H1 (cell line): ENCODE measurements at regions not wholly inside any gene's neighbourhood (a gene's known extent, or its start where the extent isn't known, plus 50 kb on each side); places are given as distances from the start of the nearest gene placed in this dataset.

Experiments used
- CTCF ChIA-PET: fragments of 300-600 bp; sonication (Branson Sonifier 250); formaldehyde crosslinking; loops from one replicate; lab custom pipeline; 2021; ENCODE audit not compliant: partially characterized antibody; lab: Charles Lee
- POLR2A ChIA-PET: fragments of 300-600 bp; sonication (Branson Sonifier 250); formaldehyde crosslinking; loops from one replicate; lab custom pipeline; 2021; ENCODE audit warnings: inconsistent platforms; ENCODE audit not compliant: partially characterized antibody; lab: Charles Lee
- DNase-seq, 2 experiments: peaks; one replicate each; pipeline versions ENCODE4 v3.0.0 to v3.0.0-alpha.2; 2010 to 2022; ENCODE audit warnings: low spot score in 2 of 2, low read depth in 1 of 2, mixed read lengths in 1 of 2
- FAIRE-seq: peaks from 2 replicates; lab custom pipeline; 2011; peaks lifted over from hg19 to GRCh38; lab: Jason Lieb, UNC
- H2AFZ ChIP-seq: 2 replicates; pipeline ENCODE4 v1.8.1; 2012; ENCODE audit warnings: low read length, inconsistent platforms
- H2AK5ac ChIP-seq: 2 replicates; pipeline ENCODE4 v1.6.1; 2013; ENCODE audit warnings: low read depth, low read length
- H2BK120ac ChIP-seq: replicated peaks from 2 replicates; pipeline ENCODE3; 2013; ENCODE audit warnings: low read depth, low read length, inconsistent platforms
- H2BK12ac ChIP-seq: 2 replicates; pipeline ENCODE4 v1.6.1; 2013; ENCODE audit warnings: low read depth, low read length
- H2BK15ac ChIP-seq: 2 replicates; pipeline ENCODE4 v1.6.1; 2013; ENCODE audit warnings: low read length
- H2BK20ac ChIP-seq: 2 replicates; pipeline ENCODE4 v1.6.1; 2013; ENCODE audit warnings: low read length
- H2BK5ac ChIP-seq: 2 replicates; pipeline ENCODE4 v1.6.1; 2013; ENCODE audit warnings: low read depth, low read length
- H3K14ac ChIP-seq: 2 replicates; pipeline ENCODE4 v1.6.1; 2013; ENCODE audit warnings: inconsistent platforms; ENCODE audit not compliant: insufficient read length
- H3K18ac ChIP-seq: 2 replicates; pipeline ENCODE4 v1.6.1; 2013; ENCODE audit warnings: low read length; ENCODE audit errors: extremely low read depth
- H3K23ac ChIP-seq: 2 replicates; pipeline ENCODE4 v1.6.1; 2013; ENCODE audit warnings: inconsistent platforms; ENCODE audit not compliant: insufficient read length
- H3K23me2 ChIP-seq: 2 replicates; pipeline ENCODE4 v1.6.1; 2013; ENCODE audit warnings: low read depth, low read length
- H3K27ac ChIP-seq: 2 replicates; pipeline ENCODE4 v1.6.1; 2011; ENCODE audit warnings: low read depth, low read length, inconsistent platforms
- H3K27me3 ChIP-seq, 4 experiments: replicated peaks in 1 of 4; 1 replicate in 1 of 4; 2 replicates in 3 of 4; pipeline versions ENCODE4 v1.6.1 to v1.8.1; 2011 to 2013; ENCODE audit warnings: low read length in 3 of 4, mild to moderate bottlenecking in 3 of 4, inconsistent platforms in 2 of 4, mixed read lengths in 2 of 4, moderate library complexity in 1 of 4; ENCODE audit not compliant: control insufficient read depth in 3 of 4, insufficient read depth in 3 of 4; ENCODE audit errors: extremely low read depth in 1 of 4
- H3K36me3 ChIP-seq, 4 experiments: 2 replicates each; pipeline versions ENCODE4 v1.6.1 to v1.8.1; 2011 to 2013; ENCODE audit warnings: mild to moderate bottlenecking in 4 of 4, low read length in 3 of 4, moderate library complexity in 2 of 4, control low read depth in 1 of 4, inconsistent platforms in 1 of 4; ENCODE audit not compliant: insufficient read depth in 4 of 4, control insufficient read depth in 2 of 4
- H3K4ac ChIP-seq: replicated peaks from 2 replicates; pipeline ENCODE3; 2013; ENCODE audit warnings: low read length, low read depth, mixed read lengths, inconsistent platforms; ENCODE audit not compliant: insufficient read length
- H3K4me1 ChIP-seq, 4 experiments: replicated peaks in 1 of 4; 1 replicate in 1 of 4; 2 replicates in 3 of 4; pipeline versions ENCODE4 v1.6.1 to v1.8.1; 2011 to 2013; ENCODE audit warnings: low read length in 3 of 4, inconsistent platforms in 2 of 4, mixed read lengths in 1 of 4; ENCODE audit not compliant: insufficient read depth in 4 of 4, control insufficient read depth in 3 of 4
- H3K4me2 ChIP-seq, 2 experiments: 2 replicates each; pipeline versions ENCODE4 v1.6.1 to v1.8.1; 2011 to 2013; ENCODE audit warnings: low read depth in 2 of 2, low read length in 2 of 2, control low read depth in 1 of 2, inconsistent platforms in 1 of 2, mild to moderate bottlenecking in 1 of 2; ENCODE audit not compliant: insufficient read depth in 1 of 2
- H3K4me3 ChIP-seq, 4 experiments: fragments of 200-600, 300-600 bp in 1 of 4; sonication (generic), shearing (Covaris generic), sonication (Bioruptor Twin) in 1 of 4; 2 replicates each; pipeline versions ENCODE4 v1.5.1 to v1.8.1; 2011 to 2016; ENCODE audit warnings: low read length in 4 of 4, low read depth in 3 of 4, control low read depth in 2 of 4, inconsistent platforms in 2 of 4, mild to moderate bottlenecking in 2 of 4, mixed read lengths in 1 of 4, moderate library complexity in 1 of 4; ENCODE audit not compliant: insufficient read depth in 2 of 4; ENCODE audit errors: extremely low read depth in 1 of 4
- H3K56ac ChIP-seq: replicated peaks from 2 replicates; pipeline ENCODE3; 2013; ENCODE audit warnings: low read depth, mild to moderate bottlenecking, mixed read lengths, low read length, inconsistent platforms; ENCODE audit not compliant: insufficient read length
- H3K79me1 ChIP-seq: 2 replicates; pipeline ENCODE4 v1.6.1; 2013; ENCODE audit warnings: low read depth, low read length, control low read depth
- H3K79me2 ChIP-seq, 2 experiments: 2 replicates each; pipeline versions ENCODE4 v1.6.1 to v1.8.1; 2012 to 2013; ENCODE audit warnings: low read length in 2 of 2, mild to moderate bottlenecking in 2 of 2, inconsistent platforms in 1 of 2; ENCODE audit not compliant: insufficient read depth in 2 of 2, control insufficient read depth in 1 of 2
- H3K9ac ChIP-seq, 4 experiments: replicated peaks in 1 of 4; 1 replicate in 1 of 4; 2 replicates in 3 of 4; pipeline versions ENCODE4 v1.6.1 to v1.8.1; 2011 to 2013; ENCODE audit warnings: low read depth in 3 of 4, low read length in 3 of 4, control low read depth in 2 of 4, mild to moderate bottlenecking in 2 of 4, moderate library complexity in 2 of 4, inconsistent platforms in 1 of 4; ENCODE audit errors: extremely low read depth in 1 of 4
- H3K9me3 ChIP-seq, 2 experiments: 2 replicates each; pipeline versions ENCODE4 v1.6.1 to v1.8.1; 2012 to 2013; ENCODE audit warnings: mild to moderate bottlenecking in 2 of 2, moderate library complexity in 2 of 2, control low read depth in 1 of 2, inconsistent platforms in 1 of 2, low read depth in 1 of 2, low read length in 1 of 2, mixed read lengths in 1 of 2; ENCODE audit not compliant: insufficient read depth in 2 of 2
- H4K20me1 ChIP-seq, 2 experiments: replicated peaks in 1 of 2; 2 replicates each; pipeline versions ENCODE3 to v1.8.1; 2011 to 2013; ENCODE audit warnings: inconsistent platforms in 2 of 2, low read length in 2 of 2, mild to moderate bottlenecking in 1 of 2; ENCODE audit not compliant: insufficient read depth in 2 of 2, control insufficient read depth in 1 of 2
- H4K5ac ChIP-seq: 2 replicates; pipeline ENCODE4 v1.6.1; 2013; ENCODE audit warnings: low read length, low read depth, mixed read lengths, inconsistent platforms; ENCODE audit not compliant: insufficient read length
- H4K8ac ChIP-seq: 2 replicates; pipeline ENCODE4 v1.8.0; 2013; ENCODE audit warnings: mild to moderate bottlenecking, moderate library complexity, low read length, inconsistent platforms; ENCODE audit not compliant: insufficient read depth; ENCODE audit errors: extremely low read depth
- H4K91ac ChIP-seq: replicated peaks from 2 replicates; pipeline ENCODE3; 2013; ENCODE audit warnings: low read length, mixed read lengths, inconsistent platforms; ENCODE audit not compliant: insufficient read length
- EGR1 ChIP-seq: IDR thresholded peaks from 2 replicates; pipeline ENCODE4 v1.6.1; 2011; ENCODE audit warnings: low read depth, low read length, borderline replicate concordance
- WGBS, 2 experiments: shearing (Covaris generic) in 1 of 2; methylation state at CpG; one replicate each; pipeline versions ENCODE4 v1.1.6 to v1.1.7; 2013 to 2015; ENCODE audit warnings: low lambda C conversion rate in 2 of 2, mixed read lengths in 2 of 2, inconsistent platforms in 1 of 2, low coverage in 1 of 2, missing lambda C conversion rate in 1 of 2; ENCODE audit not compliant: insufficient replicate concordance in 2 of 2, insufficient coverage in 1 of 2, insufficient read length in 1 of 2; ENCODE audit errors: extremely low coverage in 1 of 2, missing lambda C conversion rate in 1 of 2; 5-methylcytosine and 5-hydroxymethylcytosine counted together

GRCh38 chr3:10763248-10763620 lies 52.8 kb upstream of the SLC6A11 start:
- Histone ChIP-seq H3K23me2 (no peaks in the 10 kb centered on the region), H4K91ac (no peak overlapping the region), H2BK20ac (no peak overlapping the region), H3K18ac (no peak overlapping the region), H3K27ac (no peak overlapping the region), H3K79me2 (no peaks in the 10 kb centered on the region), H3K23ac (no peak overlapping the region), H3K9me3 (no peaks in the 10 kb centered on the region)
- no peak for DNase-seq
- TF ChIP-seq EGR1: no peak
- TF ChIP-seq, all 59 proteins: peak for 0
- Histone ChIP-seq H3K4me2 (no peak overlapping the region), H2AK5ac (no peak overlapping the region), H3K9ac (no peak overlapping the region), H4K8ac (no peak overlapping the region), H3K56ac (no peak overlapping the region), H2BK120ac (no peak overlapping the region), H2BK5ac (no peak overlapping the region), H3K4me1 (peaks cover 0 to 7% (median 3%) of the 10 kb centered on the region in 4 experiments; a peak in 3 of 7 replicates), H3K4me3 (no peak overlapping the region), H2AFZ (no peak overlapping the region), H2BK15ac (no peak overlapping the region), H3K4ac (no peak overlapping the region), H3K14ac (no peak overlapping the region), H3K36me3 (no peaks in the 10 kb centered on the region), H3K79me1 (no peaks in the 10 kb centered on the region), H3K27me3 (no peaks in the 10 kb centered on the region; a peak in 1 of 7 replicates), H4K5ac (no peak overlapping the region), H4K20me1 (no peaks in the 10 kb centered on the region), H2BK12ac (no peak overlapping the region)
- no peak for FAIRE-seq
- ChIA-PET CTCF (interaction anchor here (1.0 to 14.4 kb wide), 7 partner anchors 6 to 297 kb away, joined by 3 to 193 read pairs (median 5); no protein-coding TSS in a partner anchor), POLR2A (no interaction called here)
- WGBS, 2 experiments: 94% methylated on average over 9 of the region's 9 CpGs; no CpG with 5 or more reads in 1 of the 2 experiments
